ENCODE measurements at regions not wholly inside any gene's neighbourhood (a gene's known extent, or its start where the extent isn't known, plus 50 kb on each side); places are given as distances from the start of the nearest gene placed in this dataset.

- DNase-seq: no peak
Observed at GRCh38 chr12:73372856-73373255, 1100.7 kb downstream of the TRHDE start.

- no peak for DNase-seq
Observed at GRCh38 chr12:73374360-73374759, 1102.2 kb downstream of the TRHDE start.

GRCh38 chr12:73383584-73384222 is 1111.5 kb downstream of the TRHDE start:
- no peak for DNase-seq

GRCh38 chr12:73384592-73384991 is 1112.4 kb downstream of the TRHDE start:
- no peak for DNase-seq

GRCh38 chr12:73390261-73390660 is 1118.1 kb downstream of the TRHDE start:
- no peak for DNase-seq

GRCh38 chr12:73413051-73413450 is 1124.6 kb upstream of the ATXN7L3B start:
- DNase-seq: no peak

- DNase-seq: no peak
Observed at GRCh38 chr12:73413974-73414373, 1123.7 kb upstream of the ATXN7L3B start.

GRCh38 chr12:73414926-73415325 is 1122.7 kb upstream of the ATXN7L3B start:
- no peak for DNase-seq

- no peak for DNase-seq
Observed at GRCh38 chr12:73418541-73418940, 1119.1 kb upstream of the ATXN7L3B start.

GRCh38 chr12:73421832-73422231 is 1115.8 kb upstream of the ATXN7L3B start:
- no peak for DNase-seq

GRCh38 chr12:73424484-73424883 is 1113.2 kb upstream of the ATXN7L3B start:
- DNase-seq: no peak

- DNase-seq: no peak
Observed at GRCh38 chr12:73445658-73446324, 1091.8 kb upstream of the ATXN7L3B start.

- no peak for DNase-seq
Observed at GRCh38 chr12:73452672-73453469, 1084.8 kb upstream of the ATXN7L3B start.

GRCh38 chr12:73460212-73460611 is 1077.4 kb upstream of the ATXN7L3B start:
- no peak for DNase-seq

GRCh38 chr12:73465106-73465505 is 1072.5 kb upstream of the ATXN7L3B start:
- no peak for DNase-seq

GRCh38 chr12:73486256-73486655 is 1051.4 kb upstream of the ATXN7L3B start:
- DNase-seq: no peak

GRCh38 chr12:73506611-73507010 is 1031.0 kb upstream of the ATXN7L3B start:
- DNase-seq: no peak

GRCh38 chr12:73514672-73515071 is 1023.0 kb upstream of the ATXN7L3B start:
- DNase-seq: no peak

- DNase-seq: no peak
Observed at GRCh38 chr12:73517859-73518258, 1019.8 kb upstream of the ATXN7L3B start.

- no peak for DNase-seq
Observed at GRCh38 chr12:73529231-73529630, 1008.4 kb upstream of the ATXN7L3B start.

GRCh38 chr12:73529954-73530353 is 1007.7 kb upstream of the ATXN7L3B start:
- DNase-seq: no peak

GRCh38 chr12:73531752-73532151 is 1005.9 kb upstream of the ATXN7L3B start:
- no peak for DNase-seq

GRCh38 chr12:73547421-73547820 is 990.2 kb upstream of the ATXN7L3B start:
- no peak for DNase-seq

- DNase-seq: no peak
Observed at GRCh38 chr12:73585136-73585535, 952.5 kb upstream of the ATXN7L3B start.

All from midbrain (tissue), 1 donor.